A673 (cell line): ENCODE measurements at regions not wholly inside any gene's neighbourhood (a gene's known extent, or its start where the extent isn't known, plus 50 kb on each side); places are given as distances from the start of the nearest gene placed in this dataset.

Source experiments
- BruUV-seq: library from RNA; stranded (reverse); fragments of 400-500 nt; replicated peaks from 2 replicates; lab custom pipeline; 2021; lab: Mats Ljungman, UMichigan
- CTCF ChIA-PET: fragments of 300-600 bp; sonication (Branson Sonifier 250); formaldehyde crosslinking; loops from one replicate; lab custom pipeline; 2022; ENCODE audit warnings: antibody characterized with exemption; lab: Charles Lee
- POLR2A ChIA-PET: fragments of 300-600 bp; sonication (Branson Sonifier 250); formaldehyde crosslinking; loops from one replicate; lab custom pipeline; 2022; ENCODE audit warnings: antibody characterized with exemption; ENCODE audit not compliant: low non-redundant PET; lab: Charles Lee
- DNase-seq: peaks from one replicate; pipeline ENCODE4 v3.0.0-alpha.2; 2015; ENCODE audit warnings: low spot score
- H3K27ac ChIP-seq: fragments of 200-600 bp; sonication (generic); 2 replicates; pipeline ENCODE4 v1.5.1; 2016; ENCODE audit warnings: mixed run types, low read depth, mild to moderate bottlenecking, mixed read lengths, antibody characterized with exemption, low read length; ENCODE audit not compliant: poor library complexity, severe bottlenecking
- H3K27me3 ChIP-seq: fragments of 200-600 bp; sonication (generic); replicated peaks from 2 replicates; pipeline ENCODE4 v1.6.1; 2017; ENCODE audit warnings: mixed run types, low read depth, mild to moderate bottlenecking, mixed read lengths, antibody characterized with exemption, low read length; ENCODE audit not compliant: insufficient read depth, poor library complexity
- H3K36me3 ChIP-seq: fragments of 200-600 bp; sonication (generic); 2 replicates; pipeline ENCODE4 v1.6.1; 2016; ENCODE audit warnings: mixed run types, mild to moderate bottlenecking, mixed read lengths, antibody characterized with exemption, low read length; ENCODE audit not compliant: insufficient read depth, poor library complexity, severe bottlenecking
- H3K4me1 ChIP-seq: fragments of 200-600 bp; sonication (generic); 2 replicates; pipeline ENCODE4 v1.6.1; 2017; ENCODE audit warnings: mixed run types, mild to moderate bottlenecking, mixed read lengths, antibody characterized with exemption, low read length; ENCODE audit not compliant: insufficient read depth, poor library complexity, severe bottlenecking
- H3K4me3 ChIP-seq: fragments of 200-600 bp; sonication (generic); 2 replicates; pipeline ENCODE4 v1.5.1; 2016; ENCODE audit warnings: low read depth, mixed run types, mild to moderate bottlenecking, mixed read lengths, low read length; ENCODE audit not compliant: poor library complexity, severe bottlenecking
- H3K9me3 ChIP-seq: fragments of 200-600 bp; sonication (generic); 2 replicates; pipeline ENCODE4 v1.6.1; 2016; ENCODE audit warnings: mixed run types, low read depth, mild to moderate bottlenecking, mixed read lengths, antibody characterized with exemption, low read length; ENCODE audit not compliant: poor library complexity, severe bottlenecking
- CTCF ChIP-seq: fragments of 300-800, 200-600 bp; sonication (generic); conservative IDR thresholded peaks from 2 replicates; pipeline ENCODE4 v1.5.1; 2017; ENCODE audit warnings: low read depth, mild to moderate bottlenecking, antibody characterized with exemption, low read length, moderate library complexity, mixed read lengths
- EZH2 ChIP-seq: fragments of 200-600 bp; sonication (generic); IDR thresholded peaks from 2 replicates; pipeline ENCODE4 v1.6.1; 2017; ENCODE audit warnings: borderline replicate concordance, low read depth, mild to moderate bottlenecking, mixed read lengths, antibody characterized with exemption, low read length; ENCODE audit not compliant: poor library complexity, severe bottlenecking
- intact Hi-C: fragments of 100-400 bp; cut with micrococcal nuclease; formaldehyde crosslinking; loops from one replicate; pipeline ENCODE4 v1.10.0; 2022; ENCODE audit not compliant: unreplicated experiment

- intact Hi-C loops = no loop called here
- no peak overlapping the region for H3K27ac ChIP-seq
- CTCF ChIA-PET = no interaction called here
- POLR2A ChIA-PET = no interaction called here
- no peaks in the 10 kb centered on the region for H3K36me3 ChIP-seq
- H3K4me3 ChIP-seq = no peak overlapping the region
- DNase-seq = no peak
- H3K27me3 ChIP-seq = no peaks in the 10 kb centered on the region
- BruUV-seq = no TSS peak
- H3K9me3 ChIP-seq = no peaks in the 10 kb centered on the region
- no peaks in the 10 kb centered on the region for H3K4me1 ChIP-seq
- TF ChIP-seq CTCF (no peak), EZH2 (no peak)
These were observed 641.6 kb downstream of the EPHA4 start for GRCh38 chr2:220930271-220931076.

GRCh38 chr2:220931491-220931890 lies 640.6 kb downstream of the EPHA4 start:
- Histone ChIP-seq H3K36me3 (no peaks in the 10 kb centered on the region), H3K4me3 (no peak overlapping the region), H3K27me3 (no peaks in the 10 kb centered on the region), H3K4me1 (no peaks in the 10 kb centered on the region), H3K9me3 (no peaks in the 10 kb centered on the region), H3K27ac (no peak overlapping the region)
- BruUV-seq = no TSS peak
- no peak for DNase-seq
- CTCF ChIA-PET = no interaction called here
- TF ChIP-seq EZH2 (no peak), CTCF (no peak)
- POLR2A ChIA-PET = no interaction called here
- intact Hi-C loops = no loop called here

- H3K9me3 ChIP-seq = no peaks in the 10 kb centered on the region
- ChIA-PET CTCF (no interaction called here), POLR2A (no interaction called here)
- BruUV-seq = no TSS peak
- H3K27me3 ChIP-seq = no peaks in the 10 kb centered on the region
- H3K4me1 ChIP-seq = no peaks in the 10 kb centered on the region
- no peaks in the 10 kb centered on the region for H3K36me3 ChIP-seq
- H3K27ac ChIP-seq = no peak overlapping the region
- TF ChIP-seq CTCF = no peak
- TF ChIP-seq EZH2 = no peak
- intact Hi-C loops = no loop called here
- DNase-seq = no peak
- no peak overlapping the region for H3K4me3 ChIP-seq
These were observed 640.1 kb downstream of the EPHA4 start for GRCh38 chr2:220932041-220932440.
